Non-pigmented ciliary epithelial cell (primary cell): ENCODE measurements at regions not wholly inside any gene's neighbourhood (a gene's known extent, or its start where the extent isn't known, plus 50 kb on each side); places are given as distances from the start of the nearest gene placed in this dataset.

ENCODE experiments used
- DNase-seq: peaks from one replicate; pipeline ENCODE4 v3.0.0-alpha.2; 2010; ENCODE audit warnings: low read depth

DNA sequence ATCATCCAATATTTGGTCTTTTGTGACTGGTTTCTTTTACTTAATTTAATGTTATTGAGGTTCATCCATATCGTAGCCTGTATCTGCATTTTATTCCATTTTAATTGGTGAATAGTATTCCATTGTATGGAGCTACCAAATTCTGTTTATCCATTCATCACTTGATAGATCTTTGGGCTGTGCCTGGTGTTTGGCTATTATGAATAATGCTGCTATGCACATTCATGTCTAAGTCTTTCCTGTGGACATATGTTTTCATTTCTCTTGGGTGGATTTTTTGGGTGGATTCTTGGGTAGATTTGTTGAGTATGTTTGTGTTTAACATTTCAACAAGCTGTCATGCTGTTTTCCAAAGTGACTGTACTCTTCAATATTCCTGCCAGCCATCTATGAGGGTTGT, 52.5 kb upstream of the NEDD4L start:
- DNase-seq = no peak

DNA sequence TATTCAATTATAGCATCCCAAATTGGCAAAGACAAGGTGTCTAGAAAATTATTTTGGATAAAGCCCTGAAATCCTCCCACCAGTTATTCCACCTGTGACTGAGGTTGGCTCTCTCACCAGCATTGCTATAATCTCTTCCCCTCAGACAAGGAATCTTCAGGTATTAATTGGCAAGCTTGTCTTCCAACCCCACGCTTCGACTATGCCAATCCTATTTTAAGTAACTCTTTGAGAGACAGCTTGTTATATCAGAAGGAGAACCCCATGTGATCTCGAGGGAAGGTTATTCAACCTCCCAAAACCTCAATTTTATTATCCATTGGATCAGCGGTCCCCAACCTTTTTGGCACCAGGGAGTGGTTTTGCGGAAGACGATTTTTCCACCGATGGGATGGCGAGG, 54.5 kb upstream of the NEDD4L start:
- no peak for DNase-seq

DNA sequence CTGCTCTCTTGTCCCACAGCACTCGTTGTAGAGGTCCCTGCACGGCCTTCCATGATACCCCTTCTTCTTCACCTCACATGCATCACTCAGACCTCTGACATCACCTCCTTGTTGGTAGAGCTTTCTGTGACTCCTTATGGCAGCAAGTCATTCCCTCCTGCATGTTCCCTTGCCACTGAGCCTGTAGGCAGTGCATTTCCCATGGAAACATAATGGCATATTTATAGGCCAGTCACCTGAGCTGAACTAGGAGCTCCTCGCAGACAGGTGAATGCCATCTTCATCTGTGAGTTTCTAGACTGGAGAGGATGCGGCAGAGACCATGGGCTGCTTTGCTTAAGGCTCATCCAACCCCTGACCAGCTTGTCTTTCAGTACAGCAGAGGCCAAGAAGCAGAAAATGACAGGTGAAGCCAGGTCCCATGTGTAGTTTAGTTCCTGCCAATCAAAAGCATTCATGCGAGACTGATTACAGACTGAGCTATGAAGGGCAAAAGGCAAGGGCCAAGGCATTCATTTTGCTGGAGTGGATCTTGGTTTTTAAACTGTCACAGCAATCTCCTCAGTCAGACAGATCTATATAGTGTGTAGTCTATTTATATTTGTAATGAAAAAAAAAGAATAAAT, 59.4 kb upstream of the NEDD4L start:
- no peak for DNase-seq

DNA sequence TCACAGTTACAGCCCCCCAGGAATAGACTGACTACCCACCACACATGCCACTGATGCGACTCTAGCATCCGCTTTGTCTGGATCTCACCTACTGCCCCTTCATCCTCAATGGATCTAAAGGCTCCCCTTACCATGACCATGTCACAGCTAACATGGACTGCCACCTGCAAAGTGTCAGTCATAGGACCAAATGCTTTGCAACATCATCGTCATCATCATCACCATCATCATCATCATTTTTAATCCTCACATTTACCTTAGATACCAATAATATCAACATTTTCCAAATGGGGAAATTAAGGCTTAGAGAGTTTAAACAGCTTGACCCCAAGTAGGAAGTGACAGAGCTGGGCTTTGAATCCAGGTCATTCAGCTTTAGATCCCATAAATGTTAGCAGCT, 60.1 kb upstream of the NEDD4L start:
- DNase-seq = no peak

DNA sequence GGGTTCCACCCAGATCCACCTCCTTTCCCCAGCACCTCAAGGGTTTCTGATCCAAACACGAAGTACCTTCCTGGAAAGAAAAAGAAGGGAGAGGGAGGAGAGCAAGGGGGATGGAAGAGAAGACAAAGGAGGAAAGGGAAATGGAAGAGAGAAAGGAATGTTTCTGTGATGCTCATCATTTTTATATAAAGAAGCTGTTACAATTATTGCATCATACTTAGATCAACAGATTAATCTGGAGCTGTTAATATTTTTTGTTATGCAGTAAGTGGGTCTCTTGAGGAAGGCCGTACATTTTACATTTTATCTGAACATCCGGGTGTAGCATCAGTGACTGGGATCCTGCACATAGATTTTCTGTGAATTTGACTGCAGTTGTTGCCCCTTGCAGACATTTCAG, 60.6 kb upstream of the NEDD4L start:
- no peak for DNase-seq

DNA sequence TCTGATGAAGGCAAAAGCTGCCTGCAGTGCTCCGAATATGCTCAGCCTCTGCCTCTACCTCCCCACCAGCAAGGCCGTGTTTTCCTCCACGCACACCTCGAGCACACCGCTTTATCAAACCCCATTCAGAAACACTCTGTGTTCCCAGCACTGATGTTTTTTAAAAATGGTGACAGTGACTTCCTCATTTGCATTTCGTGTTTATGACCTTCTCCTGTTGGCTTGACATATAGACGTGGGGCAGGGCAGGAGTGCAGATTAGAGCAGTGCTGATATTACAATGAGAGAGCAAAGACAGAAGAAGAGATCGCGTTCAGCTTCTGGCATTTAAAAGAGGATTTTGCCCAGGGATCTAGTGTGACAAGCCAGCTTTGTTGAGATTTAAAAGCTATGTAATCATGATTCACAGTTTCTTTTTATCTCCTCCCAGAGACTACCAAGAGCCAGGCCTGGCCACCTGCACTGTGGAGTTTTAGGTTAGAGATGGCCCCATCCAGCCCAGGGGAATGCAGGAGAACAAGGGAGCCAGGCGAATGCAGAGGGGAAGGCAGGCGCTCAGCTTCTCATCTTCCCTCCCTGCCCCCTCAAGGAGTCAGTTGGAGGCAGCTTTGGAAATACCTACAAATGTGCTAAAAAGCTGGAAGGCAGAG, 61.5 kb upstream of the NEDD4L start:
- DNase-seq = no peak

DNA sequence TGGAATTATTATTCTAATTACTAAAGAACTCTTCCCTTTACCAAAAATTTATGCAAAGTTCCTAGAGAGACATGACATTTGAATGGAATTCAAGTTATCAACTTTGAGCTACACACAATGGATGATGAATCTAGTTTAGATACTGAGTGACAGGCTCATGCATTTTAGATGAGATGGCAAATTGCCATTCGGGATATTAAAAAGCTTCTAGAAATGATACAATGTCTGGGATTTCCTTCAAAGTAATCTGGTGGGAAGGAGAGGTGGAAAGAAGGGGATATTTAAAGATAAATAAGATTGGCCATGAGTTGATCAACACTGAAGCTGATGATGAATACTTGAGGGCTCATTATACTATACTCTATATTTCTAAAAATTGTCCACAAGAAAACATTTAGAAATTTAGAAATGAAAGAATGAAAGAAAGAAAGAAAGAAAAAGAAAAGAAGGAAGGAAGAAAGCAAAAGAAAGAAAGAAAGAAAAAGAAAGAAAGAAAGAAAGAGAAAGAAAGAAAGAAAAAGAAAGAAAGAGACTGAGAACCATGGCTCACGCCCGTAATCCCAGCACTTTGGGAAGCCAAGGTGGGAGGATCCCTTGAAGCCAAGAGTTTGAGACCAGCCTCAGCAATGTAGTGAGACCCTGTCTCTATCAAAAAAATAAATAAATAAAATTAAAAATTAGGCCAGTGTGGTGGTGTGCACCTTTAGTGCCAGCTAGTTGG, 62.6 kb upstream of the NEDD4L start:
- no peak for DNase-seq

DNA sequence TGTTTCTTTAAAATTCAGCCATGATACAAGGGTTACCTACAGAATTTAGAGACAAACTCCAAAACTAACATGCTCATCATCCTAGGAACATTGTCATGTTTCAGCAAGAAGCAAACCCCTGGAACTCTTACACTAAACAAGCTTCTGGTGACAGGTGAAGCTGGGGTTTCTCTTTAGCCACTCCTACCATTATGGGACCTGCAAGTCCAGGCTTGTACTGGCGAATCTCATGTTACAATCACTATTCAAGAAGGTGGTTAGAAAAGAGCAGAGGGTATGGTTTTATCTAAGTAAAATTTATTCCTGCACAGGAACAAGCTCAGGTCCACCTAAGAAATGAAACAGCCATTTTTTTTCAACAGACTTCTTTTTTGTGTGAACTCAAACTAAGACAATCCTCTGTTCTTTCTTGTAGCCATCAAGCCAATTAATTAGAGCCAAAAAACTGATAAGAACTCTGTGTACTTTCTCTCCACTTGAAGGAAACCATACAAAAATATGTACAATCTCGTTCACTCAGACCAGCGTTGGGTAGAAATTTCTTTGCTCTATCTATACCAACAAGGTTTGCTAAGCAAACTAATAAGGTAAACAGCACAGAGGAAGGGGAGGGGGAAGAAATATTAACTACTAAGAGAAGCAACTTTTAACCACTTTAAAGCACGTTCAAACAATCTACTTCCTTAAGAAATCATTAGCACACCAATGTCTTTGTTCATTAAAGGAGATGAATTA, 63.3 kb upstream of the NEDD4L start:
- DNase-seq = no peak

DNA sequence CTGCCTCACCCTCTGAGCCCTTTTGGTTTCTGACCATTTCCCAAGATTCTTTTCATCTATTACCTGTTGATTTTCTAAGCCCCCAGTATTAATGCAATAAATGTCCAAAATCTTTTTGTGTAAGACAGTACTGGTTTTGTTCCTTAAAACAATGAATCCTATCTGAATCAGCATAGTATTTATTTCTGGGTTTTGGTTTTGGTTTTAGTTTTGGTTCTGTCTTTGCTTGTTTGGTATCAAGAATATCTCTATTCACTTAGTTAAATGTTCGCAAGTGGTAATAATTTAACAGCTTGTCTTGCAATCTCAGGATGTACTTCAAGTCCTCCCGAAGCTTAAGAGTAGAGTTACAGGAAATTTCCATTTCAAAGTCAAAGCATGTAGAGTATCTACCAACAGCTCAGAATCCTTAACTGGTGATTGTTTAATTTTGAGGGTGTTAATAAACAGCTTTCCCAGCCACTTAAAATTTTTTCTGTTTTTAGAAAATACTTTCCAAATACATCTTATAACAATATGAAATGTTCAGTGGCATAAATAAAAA, 67.7 kb upstream of the NEDD4L start:
- DNase-seq = no peak

DNA sequence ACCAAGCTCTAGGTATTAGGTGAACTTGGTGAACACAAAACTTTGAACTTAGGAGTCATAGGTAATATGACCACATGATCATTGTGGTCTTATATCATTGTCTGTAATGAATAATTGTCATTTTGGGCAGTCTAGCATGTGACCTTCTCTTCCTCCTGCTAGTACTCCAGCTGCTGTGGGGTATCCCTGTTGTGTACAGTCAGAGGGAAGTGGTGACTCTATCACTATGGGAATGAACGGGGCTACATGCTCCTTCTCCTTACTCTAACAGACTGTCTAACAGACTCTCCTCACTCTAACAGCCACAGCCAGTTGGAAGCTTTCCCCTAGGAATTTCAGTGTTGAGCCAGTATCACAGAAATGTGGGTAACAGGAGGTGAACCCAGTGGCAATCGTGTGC, 68.2 kb upstream of the NEDD4L start:
- no peak for DNase-seq

DNA sequence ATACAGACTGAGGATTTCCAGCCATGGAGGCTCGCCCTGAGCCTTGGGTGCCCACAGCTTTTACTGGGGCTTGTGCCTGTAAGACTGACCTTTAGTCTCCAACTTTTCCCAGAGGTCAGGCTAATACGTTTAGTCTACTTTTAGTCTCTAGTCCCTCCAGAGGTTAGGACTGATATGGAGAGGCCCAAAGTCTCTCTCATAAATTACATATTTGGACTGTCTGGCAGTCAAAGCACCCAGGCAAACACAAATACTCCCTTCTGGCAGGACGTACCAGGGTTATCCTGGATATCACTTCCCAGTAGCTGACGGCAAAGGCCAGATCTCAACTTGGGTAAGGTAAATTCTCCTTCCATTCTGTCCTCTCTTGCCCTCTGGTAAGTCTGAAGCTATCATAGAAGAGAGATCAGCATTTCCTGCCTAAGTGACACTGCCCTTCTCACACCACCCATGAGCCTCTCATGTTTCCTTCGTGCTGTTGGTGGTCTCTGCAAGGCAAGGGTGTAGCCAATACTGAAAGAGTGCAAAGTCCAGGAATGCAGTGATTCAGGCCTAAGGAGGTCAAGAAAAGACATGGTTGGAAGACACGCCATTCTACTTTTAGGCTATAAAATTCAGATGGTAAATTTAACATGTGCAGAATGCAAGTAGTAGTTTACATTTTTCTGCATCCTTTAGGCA, 69.3 kb upstream of the NEDD4L start:
- no peak for DNase-seq

DNA sequence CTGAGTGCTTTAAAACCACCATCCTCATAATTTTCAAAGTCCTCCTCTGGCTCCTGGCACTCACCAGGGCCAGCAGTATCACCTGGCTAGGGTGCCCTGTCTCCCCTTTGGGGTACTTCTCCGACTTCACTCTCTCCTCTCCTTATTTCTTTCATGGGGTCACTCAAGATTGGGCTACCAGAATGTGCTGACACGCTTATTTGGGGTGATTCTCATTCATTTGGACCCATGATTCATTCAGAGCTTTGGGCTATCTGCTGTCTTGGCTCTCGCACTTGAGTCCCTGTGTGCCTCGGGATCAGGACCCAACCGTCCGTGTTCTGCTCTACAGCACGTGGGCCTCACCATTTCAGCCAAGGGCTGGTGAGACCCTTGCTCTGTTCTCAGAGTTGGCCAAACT, 70.1 kb upstream of the NEDD4L start:
- DNase-seq = no peak

DNA sequence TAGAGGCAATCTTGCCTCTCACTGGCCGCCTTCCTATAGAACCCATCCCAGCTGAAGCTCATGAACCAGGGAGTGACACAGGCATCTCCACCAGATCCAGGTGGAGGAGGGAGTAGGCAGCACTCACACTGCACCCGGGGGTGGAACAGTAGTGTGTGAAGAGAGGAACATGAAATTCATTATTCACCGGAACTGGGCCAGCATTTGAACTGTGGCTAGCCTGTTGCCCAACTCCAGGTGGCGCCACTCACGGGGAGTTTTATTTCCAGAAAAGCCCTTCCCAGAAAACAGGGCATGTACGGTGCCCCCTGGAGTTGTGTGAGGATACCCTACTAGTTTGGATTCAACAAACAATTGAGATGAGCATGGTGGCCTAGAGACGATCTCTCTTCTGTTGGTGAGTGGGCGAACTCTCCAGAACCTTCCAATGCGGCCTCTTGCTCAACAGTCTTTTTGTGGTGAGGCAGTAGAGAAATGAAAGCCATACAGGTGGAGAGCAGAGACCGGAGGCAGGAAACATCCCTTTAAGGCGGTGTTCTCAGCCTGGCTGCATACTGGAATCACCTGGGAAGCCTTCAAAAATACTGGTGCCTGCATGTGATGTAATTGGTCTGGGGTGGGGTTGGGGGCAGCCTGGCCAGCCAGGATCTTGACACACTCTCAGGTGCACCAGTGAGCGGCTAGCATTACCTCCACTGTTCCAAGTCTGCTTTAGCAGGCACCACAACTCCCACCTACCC, 73.5 kb upstream of the NEDD4L start:
- DNase-seq = no peak

DNA sequence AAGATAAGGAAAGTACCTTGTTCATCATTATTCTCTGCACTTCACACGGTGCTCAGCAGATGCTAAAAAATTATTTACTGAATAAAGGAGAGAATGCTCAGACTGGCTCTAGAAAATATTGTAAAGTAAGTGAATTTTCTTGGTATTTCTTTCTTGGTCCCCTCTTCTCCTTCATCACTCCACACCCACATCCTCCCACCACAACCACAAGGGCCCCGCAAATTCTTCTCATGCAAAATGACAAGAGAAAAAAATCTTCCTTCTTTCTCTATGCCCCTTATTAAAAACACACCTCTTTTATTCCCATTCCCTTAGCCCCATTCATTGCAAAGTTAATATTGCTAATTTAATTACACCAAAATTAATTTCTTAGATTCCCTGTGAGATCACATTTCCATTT, 74.2 kb upstream of the NEDD4L start:
- no peak for DNase-seq

DNA sequence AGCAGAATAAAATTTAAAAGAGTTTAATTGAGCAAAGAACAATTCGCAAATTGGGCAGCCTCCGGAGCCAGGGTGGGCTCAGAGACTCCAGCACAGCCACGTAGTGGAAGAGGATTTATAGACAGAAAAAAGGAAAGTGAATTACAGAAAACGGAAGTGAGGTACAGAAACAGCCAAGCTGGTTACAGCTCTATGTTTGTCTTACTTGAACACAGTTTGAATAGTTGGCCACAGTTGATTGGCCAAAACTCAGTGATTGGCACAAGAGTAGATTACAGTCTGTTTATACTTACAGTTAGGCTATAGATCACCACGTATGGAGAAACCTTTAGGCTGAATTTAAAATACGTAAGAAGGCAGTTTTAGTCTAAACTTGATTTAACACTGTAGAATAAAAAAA, 78.8 kb upstream of the NEDD4L start:
- no peak for DNase-seq

DNA sequence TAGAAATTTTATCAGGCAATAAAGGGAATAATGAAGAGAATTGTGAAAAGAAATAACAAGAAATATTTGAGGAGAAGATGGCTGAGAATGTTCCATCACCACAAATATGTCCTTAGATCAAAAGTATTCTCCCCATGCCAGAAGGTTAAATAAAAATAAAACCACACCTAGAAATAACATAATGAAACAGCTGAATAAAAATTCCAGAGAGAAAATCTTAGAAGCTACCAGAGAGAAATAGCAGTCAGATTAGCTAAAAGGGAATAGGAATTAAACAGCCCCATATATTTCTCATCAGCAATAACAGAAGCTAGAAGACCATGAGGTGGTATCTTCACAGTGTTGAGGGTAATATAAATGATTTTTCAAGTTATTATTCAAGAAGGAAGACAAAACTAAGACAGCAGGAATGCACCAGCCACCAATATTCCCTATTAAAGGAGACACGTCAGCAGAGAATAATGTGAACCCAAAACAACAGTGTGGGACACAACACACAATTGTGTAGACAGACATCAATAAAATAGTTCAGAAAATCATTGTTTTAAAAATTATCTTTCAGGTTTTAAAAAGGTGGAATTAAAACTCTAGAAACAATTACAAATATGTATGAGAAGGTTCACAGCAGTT, 82.0 kb upstream of the NEDD4L start:
- no peak for DNase-seq

DNA sequence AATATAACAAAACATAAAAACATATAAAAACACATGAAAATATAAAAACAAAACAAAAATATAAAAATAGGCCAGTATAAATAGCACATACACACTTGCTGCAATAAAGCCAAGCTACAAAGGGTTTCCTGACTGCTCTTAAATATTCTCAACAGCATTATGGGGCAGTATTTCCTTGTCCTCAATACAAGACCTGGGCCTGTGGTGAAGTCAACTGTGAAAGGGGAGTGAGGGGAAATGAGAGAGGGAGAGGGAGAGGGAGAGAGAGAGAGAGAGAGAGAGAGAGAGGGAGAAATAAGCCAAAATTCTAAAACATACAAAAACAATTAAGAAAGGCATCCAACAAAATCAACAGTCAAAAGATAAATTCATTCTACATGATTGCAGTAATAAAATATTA, 82.6 kb upstream of the NEDD4L start:
- no peak for DNase-seq

DNA sequence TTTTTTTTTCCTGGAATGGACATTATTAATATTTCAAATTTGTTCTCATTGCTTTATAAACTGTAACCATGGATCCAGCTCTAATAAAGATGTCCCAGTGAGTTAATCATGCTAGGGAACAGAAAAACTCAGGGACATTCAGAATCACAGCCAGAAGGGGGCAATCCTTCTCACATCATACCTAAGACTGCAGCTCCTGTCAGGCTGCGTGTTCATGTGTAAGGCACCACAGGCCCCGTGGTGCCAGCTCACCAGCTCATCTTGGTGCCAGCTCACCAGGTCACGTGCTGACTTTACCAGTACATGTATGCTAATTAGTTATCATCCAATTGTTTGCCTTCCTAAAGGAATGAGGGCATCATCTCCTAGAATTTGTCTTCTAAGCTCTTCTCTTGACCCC, 84.7 kb upstream of the NEDD4L start:
- peak; percentile 17 for DNase-seq

DNA sequence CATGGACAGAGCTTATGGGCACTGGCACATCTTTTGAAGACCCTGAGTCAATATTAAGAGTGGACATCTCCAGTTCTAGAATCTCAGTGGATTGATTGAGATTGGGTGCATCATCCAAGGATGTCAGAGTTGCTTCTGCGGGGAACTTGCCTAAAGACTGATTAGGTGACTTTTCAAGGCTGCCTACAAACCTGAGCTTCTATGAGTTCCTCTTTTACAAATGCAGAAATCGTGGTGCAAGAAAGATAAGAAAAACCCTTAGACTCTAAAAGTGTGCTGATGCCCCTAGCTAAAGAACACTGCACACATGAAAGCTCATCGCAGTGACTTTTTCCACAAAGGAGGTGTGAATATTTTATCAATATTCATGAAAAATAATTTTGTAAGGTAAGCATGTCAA, 86.8 kb upstream of the NEDD4L start:
- no peak for DNase-seq

DNA sequence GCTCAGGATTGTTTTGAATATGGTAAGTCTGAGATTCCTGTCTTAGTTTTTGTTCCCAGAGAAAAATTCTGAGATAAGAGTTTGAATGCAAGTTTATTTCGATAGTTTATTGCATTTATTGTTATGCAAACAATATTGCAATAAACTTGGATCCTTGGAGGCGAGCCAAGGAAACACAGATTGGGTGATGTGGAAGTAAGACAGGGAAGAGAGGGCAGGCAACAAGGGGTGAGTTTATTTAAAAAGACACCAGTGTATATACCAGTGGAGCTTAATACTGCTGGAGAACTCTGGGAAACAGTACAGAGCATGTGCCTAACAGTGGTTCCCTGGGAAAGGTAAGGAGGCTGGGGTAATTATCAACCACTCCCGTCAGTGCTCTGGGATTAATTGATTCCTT, 87.5 kb upstream of the NEDD4L start:
- DNase-seq = no peak

DNA sequence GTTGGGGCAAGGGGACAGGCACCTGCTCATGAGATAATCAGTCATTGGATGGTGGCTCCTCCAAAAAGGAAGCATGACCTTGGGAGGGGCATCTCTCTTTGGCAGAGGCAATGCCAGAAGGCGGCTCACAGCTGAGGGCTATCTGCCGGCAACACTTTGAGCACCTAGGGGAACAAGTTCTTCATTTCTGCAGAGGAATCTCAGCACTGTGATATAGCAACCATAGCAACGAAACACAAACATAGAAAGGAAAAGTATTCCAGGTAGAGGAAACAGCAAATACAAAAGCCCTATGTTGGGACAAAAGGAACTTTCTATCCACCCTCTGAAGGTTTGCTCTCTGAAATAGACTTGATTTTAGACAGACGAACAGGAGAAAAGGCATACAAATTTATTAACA, 89.1 kb upstream of the NEDD4L start:
- DNase-seq = no peak
